GM12872 (cell line): ENCODE measurements at regions not wholly inside any gene's neighbourhood (a gene's known extent, or its start where the extent isn't known, plus 50 kb on each side); places are given as distances from the start of the nearest gene placed in this dataset.
A peak's percentile ranks its signal among the peaks of the same experiment; 100 is the strongest.

Experiments
- TF ChIP-seq, protein P1 (sequence below): IDR thresholded peaks from 3 replicates; pipeline ENCODE4 v1.5.1; 2011; ENCODE audit warnings: low read depth, mild to moderate bottlenecking, low read length, moderate library complexity; ENCODE audit not compliant: insufficient read depth

DNA sequence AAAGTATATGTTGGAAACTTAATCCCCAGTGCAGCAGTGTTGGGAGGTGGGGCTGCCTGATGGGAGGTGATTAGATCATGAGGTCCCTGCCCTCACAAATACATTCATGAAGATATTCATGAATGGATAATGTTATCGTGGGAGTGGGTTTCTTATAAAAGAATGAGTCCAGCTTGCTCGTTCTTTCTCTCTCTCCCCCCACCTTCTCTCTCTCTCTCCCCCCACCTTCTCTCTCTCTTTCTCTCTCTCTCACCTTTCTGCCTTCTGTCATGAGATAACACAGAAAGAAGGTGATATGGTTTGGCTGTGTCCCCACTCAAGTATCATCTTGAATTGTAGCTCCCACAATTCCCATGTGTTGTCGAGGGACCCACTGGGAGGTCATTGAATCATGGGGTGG lies 66.7 kb upstream of the NUP50 start:
- TF ChIP-seq, protein P1, sequence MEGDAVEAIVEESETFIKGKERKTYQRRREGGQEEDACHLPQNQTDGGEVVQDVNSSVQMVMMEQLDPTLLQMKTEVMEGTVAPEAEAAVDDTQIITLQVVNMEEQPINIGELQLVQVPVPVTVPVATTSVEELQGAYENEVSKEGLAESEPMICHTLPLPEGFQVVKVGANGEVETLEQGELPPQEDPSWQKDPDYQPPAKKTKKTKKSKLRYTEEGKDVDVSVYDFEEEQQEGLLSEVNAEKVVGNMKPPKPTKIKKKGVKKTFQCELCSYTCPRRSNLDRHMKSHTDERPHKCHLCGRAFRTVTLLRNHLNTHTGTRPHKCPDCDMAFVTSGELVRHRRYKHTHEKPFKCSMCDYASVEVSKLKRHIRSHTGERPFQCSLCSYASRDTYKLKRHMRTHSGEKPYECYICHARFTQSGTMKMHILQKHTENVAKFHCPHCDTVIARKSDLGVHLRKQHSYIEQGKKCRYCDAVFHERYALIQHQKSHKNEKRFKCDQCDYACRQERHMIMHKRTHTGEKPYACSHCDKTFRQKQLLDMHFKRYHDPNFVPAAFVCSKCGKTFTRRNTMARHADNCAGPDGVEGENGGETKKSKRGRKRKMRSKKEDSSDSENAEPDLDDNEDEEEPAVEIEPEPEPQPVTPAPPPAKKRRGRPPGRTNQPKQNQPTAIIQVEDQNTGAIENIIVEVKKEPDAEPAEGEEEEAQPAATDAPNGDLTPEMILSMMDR: no peak

DNA sequence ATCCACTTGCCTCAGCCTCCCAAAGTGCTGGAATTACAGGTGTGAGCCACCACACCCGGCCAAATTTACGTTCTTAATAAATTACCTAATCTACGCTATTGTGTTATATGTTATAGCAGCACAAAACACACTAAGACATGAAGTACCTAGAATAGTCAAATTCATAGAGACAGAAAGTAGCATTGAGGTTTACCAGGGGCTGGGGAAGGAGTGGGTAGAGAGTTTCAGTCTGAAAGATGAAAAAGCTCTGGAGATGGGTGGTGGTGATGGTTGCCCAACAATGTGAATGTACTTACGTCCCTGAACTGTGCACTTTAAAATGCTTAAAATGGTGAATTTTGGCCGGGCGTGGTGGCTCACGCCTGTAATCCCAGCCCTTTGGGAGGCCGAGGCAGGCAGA lies 65.7 kb upstream of the NUP50 start:
- TF ChIP-seq, protein P1: no peak

DNA sequence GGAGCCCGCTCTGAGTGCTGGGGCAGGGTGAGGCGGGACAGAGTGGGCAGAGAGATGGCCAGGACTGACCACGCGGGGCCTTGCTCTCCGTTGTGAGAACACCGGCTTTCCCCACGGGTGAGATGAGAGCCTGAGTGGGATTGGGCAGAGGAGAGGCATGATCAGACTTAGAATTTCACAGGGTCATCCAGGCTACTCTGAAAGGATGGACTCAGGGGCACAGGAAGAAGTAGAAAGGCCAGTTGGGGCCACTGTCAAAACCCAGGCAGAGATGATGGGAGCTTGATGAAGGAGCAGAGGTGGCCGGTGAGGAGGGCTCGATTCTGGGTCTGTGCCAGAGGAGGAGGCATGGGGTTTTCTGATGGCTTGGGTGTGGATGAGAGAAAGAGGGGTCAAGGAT lies 63.8 kb upstream of the NUP50 start:
- TF ChIP-seq, protein P1: no peak

DNA sequence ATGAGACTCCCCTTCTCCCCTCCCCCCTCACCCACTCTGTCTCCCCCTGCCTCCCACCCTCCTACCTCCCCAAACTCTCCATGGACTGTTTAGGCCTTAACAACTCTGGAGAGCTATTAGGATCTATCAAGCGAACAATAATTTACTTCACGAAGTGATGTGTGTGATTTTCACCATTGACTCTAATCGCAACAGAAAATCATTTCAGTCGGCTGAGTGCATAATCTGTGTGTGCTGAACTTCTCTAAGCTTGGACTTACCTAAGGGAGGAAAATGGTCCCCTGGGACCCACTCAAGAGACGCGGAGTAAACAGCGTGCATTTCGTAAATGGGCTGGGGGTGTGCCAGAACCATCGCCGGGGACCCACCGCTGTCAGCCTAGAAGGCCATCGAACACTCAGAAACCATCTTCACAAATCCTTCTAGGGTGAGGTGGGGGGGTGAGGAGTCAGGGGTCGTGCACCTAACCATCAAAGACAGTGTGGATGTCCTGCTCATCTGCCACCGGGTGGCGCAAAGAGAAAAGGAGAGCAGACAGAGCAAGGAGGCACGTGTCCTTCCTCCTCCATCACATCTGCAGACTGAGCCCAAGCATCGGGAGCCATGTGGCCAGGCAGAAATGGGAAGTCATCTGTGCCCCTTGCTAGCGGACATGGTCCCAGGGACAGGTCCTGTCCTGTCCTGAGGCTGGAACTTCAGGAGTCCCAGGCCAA lies 62.1 kb upstream of the NUP50 start:
- TF ChIP-seq, protein P1: peak; percentile 62

DNA sequence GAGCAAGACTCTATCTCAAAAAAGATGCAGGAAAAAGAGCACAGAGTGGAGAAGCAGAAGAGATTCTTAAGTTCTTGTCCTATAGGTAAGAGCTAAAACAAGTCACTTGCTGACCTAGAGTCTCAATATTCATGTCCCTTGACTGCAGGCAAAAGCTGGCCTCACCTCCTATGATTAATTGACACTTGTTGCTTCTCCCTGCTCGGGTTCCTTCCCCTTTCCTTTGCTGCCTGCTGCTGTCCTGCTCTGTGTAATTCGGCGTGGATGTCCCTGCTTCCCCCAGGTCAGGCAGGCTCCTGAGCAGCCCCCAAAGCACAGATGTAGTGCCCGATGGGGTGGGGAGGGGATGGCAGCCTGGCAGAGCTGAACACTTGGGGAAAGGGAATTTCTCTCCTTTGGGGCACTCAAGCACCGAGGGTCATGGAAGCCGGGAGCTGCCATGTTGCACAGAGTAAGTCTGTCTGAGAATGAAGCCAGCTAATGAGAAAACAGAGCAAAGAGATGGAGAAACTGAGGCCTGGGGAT lies 60.8 kb upstream of the NUP50 start:
- TF ChIP-seq, protein P1: no peak

DNA sequence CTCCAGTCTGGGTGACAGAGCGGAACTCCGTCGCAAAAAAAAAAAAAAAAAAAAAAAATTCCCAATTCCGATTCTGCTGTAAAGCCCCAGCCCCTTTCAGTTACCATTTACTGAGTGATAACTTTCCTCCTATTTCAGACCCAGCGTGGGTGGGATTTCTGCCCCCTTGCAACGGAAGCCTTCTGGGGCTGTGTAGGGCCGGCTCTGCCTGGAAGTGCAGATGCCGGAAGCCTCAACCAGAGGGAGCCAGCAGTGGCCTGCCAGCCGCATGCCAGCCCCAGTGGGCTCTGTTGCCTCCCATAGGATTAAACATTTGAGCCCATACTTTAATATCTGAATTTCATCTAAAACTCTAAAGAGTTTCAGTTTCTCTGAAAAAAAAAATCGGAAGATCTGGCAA lies 60.0 kb upstream of the NUP50 start:
- TF ChIP-seq, protein P1: no peak

DNA sequence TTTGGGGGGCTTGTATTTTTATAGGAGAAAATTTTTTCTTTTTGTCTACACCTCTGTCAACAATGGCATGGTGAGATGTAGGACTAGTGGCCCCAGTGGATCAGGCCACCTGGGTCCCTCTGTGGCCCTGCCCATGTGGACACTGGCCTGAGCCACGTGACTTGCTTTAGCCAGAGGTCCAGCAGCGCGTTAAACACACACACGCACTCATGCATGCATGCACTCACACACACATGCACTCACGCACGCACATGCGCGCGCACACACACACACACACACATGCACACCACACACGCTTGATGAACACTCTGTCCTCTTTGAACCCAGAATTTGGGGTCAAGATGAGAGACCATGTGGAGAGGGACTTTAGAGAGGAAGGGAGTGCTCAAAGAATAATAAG lies 59.4 kb upstream of the NUP50 start:
- TF ChIP-seq, protein P1: no peak

DNA sequence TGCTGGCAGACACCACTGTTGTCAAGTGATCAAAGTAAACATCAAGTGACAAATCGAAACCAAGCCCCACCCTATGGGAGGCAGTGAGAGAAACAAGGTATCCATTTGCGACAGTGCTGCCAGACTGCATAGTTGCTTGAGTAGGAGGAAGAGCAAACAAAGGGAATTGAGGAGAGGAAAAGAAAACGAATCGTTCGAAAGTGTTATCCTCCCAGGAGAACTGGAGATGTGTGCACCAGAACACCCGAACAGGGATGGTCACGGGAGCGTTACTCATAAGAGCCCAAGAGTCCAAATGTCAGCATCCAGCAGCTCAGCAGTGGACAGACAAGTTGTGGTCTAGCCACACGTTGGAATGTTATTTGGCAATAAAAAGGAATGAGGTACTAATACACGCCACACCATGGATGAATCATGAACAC lies 58.4 kb upstream of the NUP50 start:
- TF ChIP-seq, protein P1: no peak
